CD8-positive, alpha-beta memory T cell (primary cell): ENCODE measurements at regions not wholly inside any gene's neighbourhood (a gene's known extent, or its start where the extent isn't known, plus 50 kb on each side); places are given as distances from the start of the nearest gene placed in this dataset.
A peak's percentile ranks its signal among the peaks of the same experiment; 100 is the strongest.

Experiments used
- CTCF ChIA-PET: fragments of 350-600 bp; sonication (Branson Sonifier 250); formaldehyde crosslinking; loops from one replicate; lab custom pipeline; 2021; ENCODE audit warnings: antibody characterized with exemption; lab: Charles Lee
- POLR2A ChIA-PET: fragments of 350-600 bp; sonication (Branson Sonifier 250); formaldehyde crosslinking; loops from one replicate; lab custom pipeline; 2021; ENCODE audit warnings: antibody characterized with exemption; lab: Charles Lee
- DNase-seq, 5 donors: peaks; one replicate each; pipeline versions ENCODE4 v3.0.0 to v3.0.0-alpha.2; 2020 to 2022; ENCODE audit warnings: mixed read lengths in 1 of 5
- H3K27ac ChIP-seq: one replicate; pipeline ENCODE4 v1.7.0; 2013; ENCODE audit warnings: low read depth, mild to moderate bottlenecking, low read length, moderate library complexity
- H3K27me3 ChIP-seq: 2 replicates; pipeline ENCODE4 v1.7.0; 2013; ENCODE audit warnings: low read length, mild to moderate bottlenecking; ENCODE audit not compliant: insufficient read depth, poor library complexity, severe bottlenecking
- H3K36me3 ChIP-seq: 2 replicates; pipeline ENCODE4 v1.7.0; 2013; ENCODE audit warnings: mild to moderate bottlenecking, low read length, moderate library complexity; ENCODE audit not compliant: insufficient read depth
- H3K4me1 ChIP-seq: 2 replicates; pipeline ENCODE4 v1.7.0; 2013; ENCODE audit warnings: mild to moderate bottlenecking, low read length, moderate library complexity; ENCODE audit not compliant: insufficient read depth
- H3K4me3 ChIP-seq: 2 replicates; pipeline ENCODE4 v1.7.0; 2013; ENCODE audit warnings: mild to moderate bottlenecking, low read length
- H3K9me3 ChIP-seq: 2 replicates; pipeline ENCODE4 v1.7.0; 2013; ENCODE audit warnings: mild to moderate bottlenecking, low read length
- H3K27ac Mint-ChIP-seq, 8 donors: one replicate each; pipeline ENCODE4 v1.8.0; 2020 to 2021; ENCODE audit warnings: mixed read lengths in 8 of 8, mild to moderate bottlenecking in 6 of 8, inconsistent platforms in 3 of 8, moderate library complexity in 3 of 8
- H3K27me3 Mint-ChIP-seq, 2 donors: one replicate each; pipeline ENCODE4 v1.8.0; 2020 to 2021; ENCODE audit warnings: mixed read lengths in 2 of 2, mild to moderate bottlenecking in 1 of 2, moderate library complexity in 1 of 2
- H3K36me3 Mint-ChIP-seq, 3 donors: one replicate each; pipeline ENCODE4 v1.8.0; 2020 to 2021; ENCODE audit warnings: mixed read lengths in 3 of 3, inconsistent platforms in 1 of 3, mild to moderate bottlenecking in 1 of 3
- H3K4me1 Mint-ChIP-seq, 3 donors: one replicate each; pipeline ENCODE4 v1.8.0; 2020 to 2021; ENCODE audit warnings: mixed read lengths in 3 of 3, inconsistent platforms in 1 of 3, mild to moderate bottlenecking in 1 of 3
- H3K4me3 Mint-ChIP-seq, 7 donors: one replicate each; pipeline ENCODE4 v1.8.0; 2020 to 2021; ENCODE audit warnings: mixed read lengths in 7 of 7, mild to moderate bottlenecking in 6 of 7, moderate library complexity in 4 of 7, inconsistent platforms in 2 of 7
- H3K9me3 Mint-ChIP-seq, 5 donors: one replicate each; pipeline ENCODE4 v1.8.0; 2020 to 2022; ENCODE audit warnings: mixed read lengths in 5 of 5, mild to moderate bottlenecking in 3 of 5, moderate library complexity in 2 of 5, inconsistent platforms in 1 of 5

- POLR2A ChIA-PET: no interaction called here
Measured at GRCh38 chr2:15081356-15081755, 448.8 kb downstream of the LRATD1 start.

GRCh38 chr2:15082105-15083058 is 449.9 kb downstream of the LRATD1 start:
- Mint-ChIP-seq H3K27ac (peak overlapping the region in 1 of 8 donors; percentile 96), H3K36me3 (no peaks in the 10 kb centered on the region), H3K4me1 (no peaks in the 10 kb centered on the region), H3K9me3 (peaks cover 0 to 3% (median 0%) of the 10 kb centered on the region in 5 donors), H3K4me3 (no peak overlapping the region), H3K27me3 (peaks cover 4% of the 10 kb centered on the region in 2 donors)
- H3K27me3 ChIP-seq: no peaks in the 10 kb centered on the region
- no peaks in the 10 kb centered on the region for H3K9me3 ChIP-seq
- no peak overlapping the region for H3K4me3 ChIP-seq
- DNase-seq: no peak
- no peak overlapping the region for H3K27ac ChIP-seq
- CTCF ChIA-PET: no interaction called here
- POLR2A ChIA-PET: no interaction called here
- H3K36me3 ChIP-seq: no peaks in the 10 kb centered on the region
- no peaks in the 10 kb centered on the region for H3K4me1 ChIP-seq

More at GRCh38 chr2:15081356-15081755, 448.8 kb downstream of the LRATD1 start:
- H3K4me3 ChIP-seq: no peak overlapping the region
- H3K9me3 Mint-ChIP-seq: peaks cover 0 to 3% (median 0%) of the 10 kb centered on the region in 5 donors
- no peaks in the 10 kb centered on the region for H3K9me3 ChIP-seq
- H3K4me3 Mint-ChIP-seq: no peak overlapping the region
- no peaks in the 10 kb centered on the region for H3K36me3 ChIP-seq
- no peaks in the 10 kb centered on the region for H3K27me3 ChIP-seq
- no peaks in the 10 kb centered on the region for H3K36me3 Mint-ChIP-seq
- DNase-seq: no peak
- CTCF ChIA-PET: no interaction called here
- H3K27ac ChIP-seq: no peak overlapping the region
- H3K4me1 Mint-ChIP-seq: no peaks in the 10 kb centered on the region
- peaks cover 4 to 6% of the 10 kb centered on the region in 2 donors for H3K27me3 Mint-ChIP-seq
- no peak overlapping the region for H3K27ac Mint-ChIP-seq
- no peaks in the 10 kb centered on the region for H3K4me1 ChIP-seq

GRCh38 chr2:15084826-15085489 is 452.4 kb downstream of the LRATD1 start:
- no peak for DNase-seq
- H3K36me3 ChIP-seq: no peaks in the 10 kb centered on the region
- ChIA-PET CTCF (no interaction called here), POLR2A (no interaction called here)
- Mint-ChIP-seq H3K4me3 (no peak overlapping the region), H3K4me1 (no peaks in the 10 kb centered on the region), H3K27me3 (no peaks in the 10 kb centered on the region), H3K36me3 (no peaks in the 10 kb centered on the region), H3K27ac (peak overlapping the region in 1 of 8 donors; percentile 66), H3K9me3 (peaks cover 0 to 3% (median 0%) of the 10 kb centered on the region in 5 donors)
- no peak overlapping the region for H3K27ac ChIP-seq
- H3K4me1 ChIP-seq: no peaks in the 10 kb centered on the region
- H3K9me3 ChIP-seq: no peaks in the 10 kb centered on the region
- H3K4me3 ChIP-seq: no peak overlapping the region
- H3K27me3 ChIP-seq: no peaks in the 10 kb centered on the region

GRCh38 chr2:15092181-15092580 is 459.7 kb downstream of the LRATD1 start:
- Histone ChIP-seq H3K9me3 (no peaks in the 10 kb centered on the region), H3K27ac (no peak overlapping the region), H3K27me3 (no peaks in the 10 kb centered on the region), H3K4me3 (no peak overlapping the region), H3K36me3 (no peaks in the 10 kb centered on the region), H3K4me1 (no peaks in the 10 kb centered on the region)
- Mint-ChIP-seq H3K27me3 (peaks cover 0 to 3% of the 10 kb centered on the region in 2 donors), H3K4me3 (no peak overlapping the region), H3K9me3 (peaks cover 0 to 3% (median 0%) of the 10 kb centered on the region in 5 donors), H3K27ac (no peak overlapping the region), H3K36me3 (no peaks in the 10 kb centered on the region), H3K4me1 (peaks cover 0 to 6% (median 0%) of the 10 kb centered on the region in 3 donors)
- POLR2A ChIA-PET: no interaction called here
- CTCF ChIA-PET: no interaction called here
- no peak for DNase-seq

- peaks cover 0 to 3% of the 10 kb centered on the region in 2 donors for H3K27me3 Mint-ChIP-seq
- peaks cover 0 to 6% (median 0%) of the 10 kb centered on the region in 3 donors for H3K4me1 Mint-ChIP-seq
- Histone ChIP-seq H3K9me3 (no peaks in the 10 kb centered on the region), H3K27ac (no peak overlapping the region), H3K27me3 (no peaks in the 10 kb centered on the region), H3K36me3 (no peaks in the 10 kb centered on the region), H3K4me1 (no peaks in the 10 kb centered on the region), H3K4me3 (no peak overlapping the region)
- peaks cover 0 to 3% (median 0%) of the 10 kb centered on the region in 5 donors for H3K9me3 Mint-ChIP-seq
- ChIA-PET CTCF (no interaction called here), POLR2A (no interaction called here)
- DNase-seq: no peak
- no peak overlapping the region for H3K27ac Mint-ChIP-seq
- no peak overlapping the region for H3K4me3 Mint-ChIP-seq
- no peaks in the 10 kb centered on the region for H3K36me3 Mint-ChIP-seq
Measured at GRCh38 chr2:15092691-15093090, 460.2 kb downstream of the LRATD1 start.

GRCh38 chr2:15094161-15094560 is 461.6 kb downstream of the LRATD1 start:
- H3K27me3 ChIP-seq: no peaks in the 10 kb centered on the region
- no peak overlapping the region for H3K4me3 ChIP-seq
- ChIA-PET CTCF (no interaction called here), POLR2A (no interaction called here)
- no peaks in the 10 kb centered on the region for H3K4me1 ChIP-seq
- H3K27ac Mint-ChIP-seq: no peak overlapping the region
- H3K9me3 ChIP-seq: no peaks in the 10 kb centered on the region
- no peak overlapping the region for H3K4me3 Mint-ChIP-seq
- DNase-seq: no peak
- H3K9me3 Mint-ChIP-seq: peaks cover 0 to 3% (median 0%) of the 10 kb centered on the region in 5 donors
- no peaks in the 10 kb centered on the region for H3K36me3 ChIP-seq
- H3K27me3 Mint-ChIP-seq: peaks cover 0 to 3% of the 10 kb centered on the region in 2 donors
- H3K27ac ChIP-seq: no peak overlapping the region
- H3K4me1 Mint-ChIP-seq: peaks cover 0 to 6% (median 0%) of the 10 kb centered on the region in 3 donors
- H3K36me3 Mint-ChIP-seq: no peaks in the 10 kb centered on the region

GRCh38 chr2:15096873-15097272 is 464.3 kb downstream of the NBAS start:
- Mint-ChIP-seq H3K36me3 (no peaks in the 10 kb centered on the region), H3K4me3 (no peak overlapping the region), H3K9me3 (peaks cover 0 to 3% (median 0%) of the 10 kb centered on the region in 5 donors), H3K4me1 (peaks cover 0 to 6% (median 0%) of the 10 kb centered on the region in 3 donors), H3K27ac (peak overlapping the region in 1 of 8 donors; percentile 4), H3K27me3 (peaks cover 0 to 20% of the 10 kb centered on the region in 2 donors)
- Histone ChIP-seq H3K27ac (no peak overlapping the region), H3K27me3 (no peaks in the 10 kb centered on the region), H3K36me3 (no peaks in the 10 kb centered on the region), H3K4me1 (no peaks in the 10 kb centered on the region), H3K4me3 (no peak overlapping the region), H3K9me3 (no peaks in the 10 kb centered on the region)
- DNase-seq: no peak
- POLR2A ChIA-PET: no interaction called here
- CTCF ChIA-PET: no interaction called here

GRCh38 chr2:15107137-15107536 is 454.0 kb downstream of the NBAS start:
- ChIA-PET POLR2A (no interaction called here), CTCF (no interaction called here)
- Mint-ChIP-seq H3K9me3 (peaks cover 11 to 31% (median 16%) of the 10 kb centered on the region in 5 donors), H3K4me1 (no peaks in the 10 kb centered on the region), H3K27me3 (peaks cover 2 to 6% of the 10 kb centered on the region in 2 donors), H3K36me3 (peaks cover 0 to 13% (median 3%) of the 10 kb centered on the region in 3 donors), H3K4me3 (no peak overlapping the region), H3K27ac (no peak overlapping the region)
- H3K9me3 ChIP-seq: no peaks in the 10 kb centered on the region
- no peak for DNase-seq
- H3K27me3 ChIP-seq: no peaks in the 10 kb centered on the region
- H3K4me3 ChIP-seq: no peak overlapping the region
- H3K36me3 ChIP-seq: no peaks in the 10 kb centered on the region
- H3K4me1 ChIP-seq: no peaks in the 10 kb centered on the region
- H3K27ac ChIP-seq: no peak overlapping the region
